HEK293T (cell line): ENCODE measurements at regions not wholly inside any gene's neighbourhood (a gene's known extent, or its start where the extent isn't known, plus 50 kb on each side); places are given as distances from the start of the nearest gene placed in this dataset.

Source experiments
- SP1 ChIP-seq: fragments of 450-650 bp; IDR thresholded peaks from 2 replicates; pipeline ENCODE4 v1.6.1; 2017
- ZNF384 ChIP-seq: fragments of 450-650 bp; IDR thresholded peaks from 2 replicates; pipeline ENCODE4 v1.6.1; 2016

DNA sequence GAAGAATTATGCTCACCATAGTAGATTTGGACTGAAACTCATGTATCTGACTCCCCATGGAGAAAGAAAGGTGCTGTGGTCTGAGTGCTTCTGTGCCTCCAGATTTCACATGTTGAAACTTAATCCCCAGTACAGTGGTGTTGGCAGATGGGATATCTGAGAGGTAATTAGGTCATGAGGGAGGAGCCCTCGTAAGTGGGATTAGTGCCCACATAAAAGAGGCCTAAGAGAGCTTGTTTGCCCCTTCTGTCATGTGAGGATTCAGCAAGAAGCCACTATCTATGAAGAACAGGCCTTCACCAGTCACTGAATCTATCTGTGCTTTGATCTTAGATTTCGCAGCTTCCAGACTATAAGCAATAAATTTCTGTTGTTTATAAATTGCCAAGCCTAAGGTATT, 150.1 kb downstream of the PLPP3 start:
- TF ChIP-seq ZNF384 (no peak), SP1 (no peak)
